ENCODE measurements at regions not wholly inside any gene's neighbourhood (a gene's known extent, or its start where the extent isn't known, plus 50 kb on each side); places are given as distances from the start of the nearest gene placed in this dataset.

DNA sequence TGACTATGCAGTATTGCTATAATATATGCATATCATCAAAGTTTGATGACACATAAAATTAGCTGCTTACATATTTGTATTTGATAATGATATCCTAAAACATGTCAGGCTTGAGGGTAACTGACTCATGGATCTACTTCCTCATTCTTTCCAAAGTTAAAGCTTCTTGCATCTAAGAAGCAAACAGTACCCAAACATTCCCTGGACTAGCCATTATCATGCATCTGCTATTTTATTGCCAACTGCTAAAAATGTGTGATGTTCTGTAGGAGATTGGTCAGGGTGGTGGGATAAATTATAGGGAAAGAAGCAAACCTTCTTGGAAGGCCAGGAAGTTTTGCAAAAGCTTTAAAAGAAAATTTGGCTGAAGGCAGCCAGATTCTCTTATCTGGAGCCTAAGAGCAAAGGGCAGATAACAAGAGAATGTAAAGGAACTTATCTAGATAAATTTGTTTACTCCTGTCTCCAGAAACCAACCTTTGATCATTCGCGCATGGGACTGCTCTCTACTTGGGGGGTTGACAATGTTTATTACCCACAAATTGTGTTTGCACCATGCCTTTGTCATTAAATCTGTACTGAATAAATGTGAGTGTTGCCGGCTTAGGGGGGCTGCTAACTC lies 604.1 kb upstream of the TLE4 start:
- no peaks in the 10 kb centered on the region for H3K27me3 ChIP-seq (replicated peaks in 2 of 5; ENCODE audit: control insufficient read depth in 4 of 5, insufficient read depth in 5 of 5, low read length in 4 of 5)
- DNase-seq, result no peak
- WGBS (ENCODE audit: insufficient coverage), result 100% methylated on average over 2 of the region's 3 CpGs
- H3K4me3 ChIP-seq (ENCODE audit: control insufficient read depth in 1 of 7, extremely low read depth in 1 of 7, insufficient read depth in 4 of 7, low read depth in 2 of 7, low read length in 6 of 7), result no peak overlapping the region
- H3K36me3 ChIP-seq (ENCODE audit: control insufficient read depth in 4 of 4, insufficient read depth in 4 of 4, low read length in 3 of 4), result no peaks in the 10 kb centered on the region
- H3K9me3 ChIP-seq (ENCODE audit: control extremely low read depth in 1 of 5, control insufficient read depth in 4 of 5, insufficient read depth in 2 of 5, low read depth in 1 of 5, low read length in 4 of 5), result peaks cover 0 to 3% (median 0%) of the 10 kb centered on the region in 5 experiments
- CTCF ChIA-PET, result no interaction called here
- H3K4me1 ChIP-seq (ENCODE audit: control extremely low read depth in 1 of 4, control insufficient read depth in 4 of 4, insufficient read depth in 4 of 4, low read length in 3 of 4), result no peaks in the 10 kb centered on the region
- POLR2A ChIA-PET, result no interaction called here
- no peak overlapping the region for H3K27ac ChIP-seq (ENCODE audit: insufficient read depth in 1 of 2, low read depth in 1 of 2, low read length in 2 of 2, poor library complexity in 1 of 2, severe bottlenecking in 2 of 2)

DNA sequence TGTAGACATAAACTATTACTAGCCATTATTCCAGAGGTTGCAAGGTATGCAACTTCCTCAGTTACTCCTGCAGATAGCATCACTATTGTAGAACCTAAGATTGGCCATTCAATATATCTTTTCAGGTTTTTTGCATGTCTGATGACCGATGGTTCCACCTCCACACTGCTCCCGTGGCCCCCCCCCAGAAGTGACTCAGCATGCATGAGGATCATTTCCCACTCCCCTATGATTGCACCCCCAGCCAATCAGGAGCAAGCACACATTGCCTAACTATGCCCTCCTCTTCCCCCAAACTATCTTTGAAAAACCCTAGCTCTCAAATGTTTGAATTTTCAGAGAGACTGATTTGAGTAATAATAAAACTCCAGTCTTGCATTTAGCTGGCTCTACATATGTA lies 601.4 kb upstream of the TLE4 start:
- 100% methylated on average over 1 of the region's 2 CpGs for WGBS (ENCODE audit: insufficient coverage)
- ChIA-PET POLR2A (no interaction called here), CTCF (no interaction called here)
- no peaks in the 10 kb centered on the region for H3K36me3 ChIP-seq (ENCODE audit: control insufficient read depth in 4 of 4, insufficient read depth in 4 of 4, low read length in 3 of 4)
- DNase-seq, result no peak
- peaks cover 0 to 3% (median 0%) of the 10 kb centered on the region in 5 experiments for H3K9me3 ChIP-seq (ENCODE audit: control extremely low read depth in 1 of 5, control insufficient read depth in 4 of 5, insufficient read depth in 2 of 5, low read depth in 1 of 5, low read length in 4 of 5)
- H3K27ac ChIP-seq (ENCODE audit: insufficient read depth in 1 of 2, low read depth in 1 of 2, low read length in 2 of 2, poor library complexity in 1 of 2, severe bottlenecking in 2 of 2), result no peak overlapping the region
- no peaks in the 10 kb centered on the region for H3K27me3 ChIP-seq (replicated peaks in 2 of 5; ENCODE audit: control insufficient read depth in 4 of 5, insufficient read depth in 5 of 5, low read length in 4 of 5)
- no peaks in the 10 kb centered on the region for H3K4me1 ChIP-seq (ENCODE audit: control extremely low read depth in 1 of 4, control insufficient read depth in 4 of 4, insufficient read depth in 4 of 4, low read length in 3 of 4)
- no peak overlapping the region for H3K4me3 ChIP-seq (ENCODE audit: control insufficient read depth in 1 of 7, extremely low read depth in 1 of 7, insufficient read depth in 4 of 7, low read depth in 2 of 7, low read length in 6 of 7)

DNA sequence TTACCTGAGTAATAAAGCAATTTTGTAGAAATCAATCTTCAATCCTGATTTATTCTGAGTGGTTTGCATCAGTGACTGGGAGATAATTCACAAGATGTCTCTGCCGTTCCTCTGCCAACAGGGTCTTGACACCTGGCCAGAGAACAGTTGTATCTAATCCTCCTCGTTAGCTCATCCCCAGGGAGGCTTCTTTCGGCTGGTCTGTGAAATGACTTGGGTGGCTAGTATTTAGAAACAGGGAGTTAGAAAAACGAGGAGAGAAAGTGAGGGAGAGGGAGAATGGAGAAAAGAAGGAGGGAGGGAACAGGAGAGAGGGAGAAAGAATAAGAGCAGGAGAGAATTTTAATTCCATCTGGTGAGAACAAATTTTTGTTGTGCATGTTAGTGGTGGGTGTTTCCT lies 600.2 kb upstream of the TLE4 start:
- ChIA-PET POLR2A (no interaction called here), CTCF (no interaction called here)

DNA sequence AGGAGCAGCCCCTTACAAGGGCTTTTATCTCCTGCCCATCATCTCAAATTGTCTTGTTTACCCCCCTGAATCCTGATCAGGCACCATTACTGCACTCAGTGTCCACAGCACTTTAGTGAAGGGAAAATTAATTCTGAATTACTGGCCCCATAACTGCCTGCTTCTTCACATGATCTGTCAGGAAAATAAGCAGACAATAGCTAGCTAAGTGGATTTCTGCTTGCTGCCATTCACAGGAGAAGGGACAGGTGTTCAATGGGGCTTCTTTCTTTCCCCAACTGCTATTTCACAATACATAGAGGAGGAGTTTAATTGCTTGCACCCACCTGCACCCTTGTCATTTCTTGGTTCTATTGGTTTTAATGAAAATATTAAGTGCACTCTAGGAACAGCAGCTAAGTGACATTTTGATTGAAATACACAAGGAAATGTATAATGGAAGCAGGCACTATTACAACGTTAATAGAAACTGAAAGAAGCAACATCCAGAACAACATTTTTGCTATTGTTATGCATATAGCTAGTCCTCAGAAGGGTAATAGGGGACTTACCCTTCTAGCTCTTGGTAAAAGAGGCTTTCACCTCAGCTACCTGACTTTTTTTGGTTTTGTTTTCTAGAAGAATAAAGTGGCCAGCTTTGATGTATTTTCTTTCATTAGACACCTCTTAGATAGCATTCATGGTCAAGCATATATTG lies 599.3 kb upstream of the TLE4 start:
- H3K27me3 ChIP-seq (replicated peaks in 2 of 5; ENCODE audit: control insufficient read depth in 4 of 5, insufficient read depth in 5 of 5, low read length in 4 of 5), result no peaks in the 10 kb centered on the region
- no peak overlapping the region for H3K27ac ChIP-seq (ENCODE audit: insufficient read depth in 1 of 2, low read depth in 1 of 2, low read length in 2 of 2, poor library complexity in 1 of 2, severe bottlenecking in 2 of 2)
- DNase-seq, result no peak
- no CpG with 5 or more reads among the region's 1 CpG for WGBS (ENCODE audit: insufficient coverage)
- H3K4me1 ChIP-seq (ENCODE audit: control extremely low read depth in 1 of 4, control insufficient read depth in 4 of 4, insufficient read depth in 4 of 4, low read length in 3 of 4), result no peaks in the 10 kb centered on the region
- H3K4me3 ChIP-seq (ENCODE audit: control insufficient read depth in 1 of 7, extremely low read depth in 1 of 7, insufficient read depth in 4 of 7, low read depth in 2 of 7, low read length in 6 of 7), result no peak overlapping the region
- ChIA-PET CTCF (no interaction called here), POLR2A (no interaction called here)
- H3K9me3 ChIP-seq (ENCODE audit: control extremely low read depth in 1 of 5, control insufficient read depth in 4 of 5, insufficient read depth in 2 of 5, low read depth in 1 of 5, low read length in 4 of 5), result peaks cover 0 to 2% (median 0%) of the 10 kb centered on the region in 5 experiments
- no peaks in the 10 kb centered on the region for H3K36me3 ChIP-seq (ENCODE audit: control insufficient read depth in 4 of 4, insufficient read depth in 4 of 4, low read length in 3 of 4)

More for the DNA sequence above, 600.2 kb upstream of the TLE4 start:
- no peak overlapping the region for H3K4me3 ChIP-seq (ENCODE audit: control insufficient read depth in 1 of 7, extremely low read depth in 1 of 7, insufficient read depth in 4 of 7, low read depth in 2 of 7, low read length in 6 of 7)
- H3K36me3 ChIP-seq (ENCODE audit: control insufficient read depth in 4 of 4, insufficient read depth in 4 of 4, low read length in 3 of 4), result no peaks in the 10 kb centered on the region
- no peaks in the 10 kb centered on the region for H3K27me3 ChIP-seq (replicated peaks in 2 of 5; ENCODE audit: control insufficient read depth in 4 of 5, insufficient read depth in 5 of 5, low read length in 4 of 5)
- DNase-seq, result no peak
- WGBS (ENCODE audit: insufficient coverage), result 77% methylated on average over 4 of the region's 4 CpGs
- no peak overlapping the region for H3K27ac ChIP-seq (ENCODE audit: insufficient read depth in 1 of 2, low read depth in 1 of 2, low read length in 2 of 2, poor library complexity in 1 of 2, severe bottlenecking in 2 of 2)
- H3K9me3 ChIP-seq (ENCODE audit: control extremely low read depth in 1 of 5, control insufficient read depth in 4 of 5, insufficient read depth in 2 of 5, low read depth in 1 of 5, low read length in 4 of 5), result peaks cover 0 to 3% (median 0%) of the 10 kb centered on the region in 5 experiments
- H3K4me1 ChIP-seq (ENCODE audit: control extremely low read depth in 1 of 4, control insufficient read depth in 4 of 4, insufficient read depth in 4 of 4, low read length in 3 of 4), result no peaks in the 10 kb centered on the region

DNA sequence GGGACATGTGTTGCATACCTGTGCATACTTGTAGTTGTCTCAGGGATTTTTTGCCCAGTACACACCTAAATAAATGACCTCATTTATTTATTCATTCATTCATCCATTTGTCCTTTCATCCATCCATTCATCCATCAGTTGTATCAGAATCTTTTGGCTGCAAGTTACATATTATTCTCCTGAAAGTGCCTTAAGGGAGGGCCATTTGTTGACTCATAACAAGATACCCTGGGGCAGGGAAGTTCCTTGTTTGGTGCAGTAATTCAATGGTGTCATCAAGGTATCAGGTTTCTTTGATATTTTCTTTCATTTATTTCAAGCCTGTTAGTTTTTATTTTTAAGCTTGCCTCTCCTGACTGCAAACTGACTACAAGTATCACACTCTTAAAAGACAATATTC lies 597.9 kb upstream of the TLE4 start:
- no peaks in the 10 kb centered on the region for H3K36me3 ChIP-seq (ENCODE audit: control insufficient read depth in 4 of 4, insufficient read depth in 4 of 4, low read length in 3 of 4)
- ChIA-PET POLR2A (interaction anchor here (0.8 kb wide), 1 partner anchor 146 kb away, joined by 3 read pairs; no protein-coding TSS in a partner anchor), CTCF (no interaction called here)
- H3K27ac ChIP-seq (ENCODE audit: insufficient read depth in 1 of 2, low read depth in 1 of 2, low read length in 2 of 2, poor library complexity in 1 of 2, severe bottlenecking in 2 of 2), result no peak overlapping the region
- no peak for DNase-seq
- no peaks in the 10 kb centered on the region for H3K27me3 ChIP-seq (replicated peaks in 2 of 5; ENCODE audit: control insufficient read depth in 4 of 5, insufficient read depth in 5 of 5, low read length in 4 of 5)
- H3K4me3 ChIP-seq (ENCODE audit: control insufficient read depth in 1 of 7, extremely low read depth in 1 of 7, insufficient read depth in 4 of 7, low read depth in 2 of 7, low read length in 6 of 7), result no peak overlapping the region
- no peaks in the 10 kb centered on the region for H3K9me3 ChIP-seq (ENCODE audit: control extremely low read depth in 1 of 5, control insufficient read depth in 4 of 5, insufficient read depth in 2 of 5, low read depth in 1 of 5, low read length in 4 of 5)
- no peaks in the 10 kb centered on the region for H3K4me1 ChIP-seq (ENCODE audit: control extremely low read depth in 1 of 4, control insufficient read depth in 4 of 4, insufficient read depth in 4 of 4, low read length in 3 of 4)

DNA sequence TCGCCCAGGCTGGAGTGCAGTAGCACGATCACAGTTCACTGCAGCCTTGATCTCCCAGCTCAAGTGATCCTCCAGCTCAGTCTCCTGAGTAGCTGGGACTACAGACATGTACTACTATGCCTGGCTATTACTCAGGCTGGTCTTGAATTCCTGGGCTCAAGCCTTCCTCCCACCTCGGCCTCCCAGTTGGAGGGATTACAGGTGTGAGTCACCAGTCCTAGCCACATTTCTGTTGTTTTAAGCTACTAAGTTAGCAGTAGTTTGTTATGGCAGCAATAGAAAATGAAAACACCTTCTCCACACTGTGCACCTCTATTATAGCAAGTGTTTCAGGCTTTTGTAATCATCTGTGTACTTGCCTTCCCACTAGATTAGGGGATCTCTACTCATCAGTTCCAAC lies 588.9 kb upstream of the TLE4 start:
- no peaks in the 10 kb centered on the region for H3K4me1 ChIP-seq (ENCODE audit: control extremely low read depth in 1 of 4, control insufficient read depth in 4 of 4, insufficient read depth in 4 of 4, low read length in 3 of 4)
- H3K9me3 ChIP-seq (ENCODE audit: control extremely low read depth in 1 of 5, control insufficient read depth in 4 of 5, insufficient read depth in 2 of 5, low read depth in 1 of 5, low read length in 4 of 5), result no peaks in the 10 kb centered on the region
- CTCF ChIA-PET, result no interaction called here
- no CpG with 5 or more reads among the region's 3 CpGs for WGBS (ENCODE audit: insufficient coverage)
- POLR2A ChIA-PET, result interaction anchor here (0.6 kb wide), 1 partner anchor 20 kb away, joined by 3 read pairs; no protein-coding TSS in a partner anchor
- no peak overlapping the region for H3K27ac ChIP-seq (ENCODE audit: insufficient read depth in 1 of 2, low read depth in 1 of 2, low read length in 2 of 2, poor library complexity in 1 of 2, severe bottlenecking in 2 of 2)
- DNase-seq, result no peak
- H3K36me3 ChIP-seq (ENCODE audit: control insufficient read depth in 4 of 4, insufficient read depth in 4 of 4, low read length in 3 of 4), result no peaks in the 10 kb centered on the region
- H3K4me3 ChIP-seq (ENCODE audit: control insufficient read depth in 1 of 7, extremely low read depth in 1 of 7, insufficient read depth in 4 of 7, low read depth in 2 of 7, low read length in 6 of 7), result no peak overlapping the region
- H3K27me3 ChIP-seq (replicated peaks in 2 of 5; ENCODE audit: control insufficient read depth in 4 of 5, insufficient read depth in 5 of 5, low read length in 4 of 5), result no peaks in the 10 kb centered on the region

DNA sequence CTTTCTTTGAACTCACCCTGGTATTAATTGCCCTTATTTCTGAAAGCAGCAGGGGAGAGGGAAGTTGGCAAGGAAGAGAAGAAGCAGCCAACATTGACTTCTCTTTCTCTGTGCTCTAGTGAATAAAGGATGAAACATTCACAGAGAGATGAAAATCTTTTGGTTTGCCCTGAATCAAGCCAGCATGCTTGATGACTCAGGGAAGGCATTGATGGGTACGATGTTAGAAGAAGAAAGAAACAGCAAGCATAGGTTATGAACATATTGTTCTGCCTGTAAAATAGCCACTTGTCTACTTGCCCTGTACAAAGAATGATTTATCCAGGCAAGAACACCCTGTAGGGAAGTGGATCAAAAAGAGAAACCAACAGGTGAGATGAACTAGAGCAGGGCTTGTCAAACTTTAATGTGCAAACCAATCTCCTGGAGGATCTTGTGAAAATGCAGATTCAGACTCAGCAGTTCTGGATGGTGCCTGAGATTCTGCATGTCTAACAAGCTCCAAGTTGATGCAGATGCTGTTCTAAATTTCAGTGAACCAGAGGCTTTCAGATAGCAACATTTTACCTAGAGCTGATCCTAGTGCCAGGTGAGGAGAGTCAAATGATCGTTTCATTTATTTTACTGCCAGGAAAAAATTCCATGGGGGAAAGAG lies 586.6 kb upstream of the TLE4 start:
- Histone ChIP-seq H3K4me3 (ENCODE audit: control insufficient read depth in 1 of 7, extremely low read depth in 1 of 7, insufficient read depth in 4 of 7, low read depth in 2 of 7, low read length in 6 of 7) (no peak overlapping the region), H3K4me1 (ENCODE audit: control extremely low read depth in 1 of 4, control insufficient read depth in 4 of 4, insufficient read depth in 4 of 4, low read length in 3 of 4) (no peaks in the 10 kb centered on the region)
- WGBS (ENCODE audit: insufficient coverage), result 78% methylated on average over 2 of the region's 2 CpGs

More for the DNA sequence above, 586.6 kb upstream of the TLE4 start:
- CTCF ChIA-PET, result no interaction called here
- no peaks in the 10 kb centered on the region for H3K36me3 ChIP-seq (ENCODE audit: control insufficient read depth in 4 of 4, insufficient read depth in 4 of 4, low read length in 3 of 4)
- H3K27ac ChIP-seq (ENCODE audit: insufficient read depth in 1 of 2, low read depth in 1 of 2, low read length in 2 of 2, poor library complexity in 1 of 2, severe bottlenecking in 2 of 2), result no peak overlapping the region
- POLR2A ChIA-PET, result no interaction called here
- no peak for DNase-seq
- no peaks in the 10 kb centered on the region for H3K9me3 ChIP-seq (ENCODE audit: control extremely low read depth in 1 of 5, control insufficient read depth in 4 of 5, insufficient read depth in 2 of 5, low read depth in 1 of 5, low read length in 4 of 5)
- no peaks in the 10 kb centered on the region for H3K27me3 ChIP-seq (replicated peaks in 2 of 5; ENCODE audit: control insufficient read depth in 4 of 5, insufficient read depth in 5 of 5, low read length in 4 of 5)

Measured in common myeloid progenitor, CD34-positive (primary cell).